Mucosa of descending colon (tissue), 3 donors: ENCODE measurements at regions not wholly inside any gene's neighbourhood (a gene's known extent, or its start where the extent isn't known, plus 50 kb on each side); places are given as distances from the start of the nearest gene placed in this dataset.
"Not testable (repeated sequence)": the region's sequence is repeated elsewhere in the genome, so short reads cannot be mapped to it uniquely, and the experiment has no call there.

Experiments
- ATAC-seq: fragments of 200-7000 bp; cut with Tn5 transposase; one replicate; pipeline ENCODE4 v1.9.1; 2020; ENCODE audit warnings: mild to moderate bottlenecking, moderate library complexity
- DNase-seq, 3 donors: peaks; one replicate each; pipeline ENCODE4 v3.0.0-alpha.2; 2020
- H3K36me3 ChIP-seq: fragments of 200-600 bp; one replicate; pipeline ENCODE4 v1.8.0; 2021; ENCODE audit warnings: low read depth, mild to moderate bottlenecking
- H3K4me1 ChIP-seq: fragments of 200-600 bp; one replicate; pipeline ENCODE4 v1.8.0; 2021; ENCODE audit warnings: low read depth, mild to moderate bottlenecking
- H3K4me3 ChIP-seq: fragments of 200-600 bp; one replicate; pipeline ENCODE4 v1.8.0; 2021; ENCODE audit warnings: mild to moderate bottlenecking
- H3K9me3 ChIP-seq: fragments of 200-600 bp; one replicate; pipeline ENCODE4 v1.8.0; 2021; ENCODE audit warnings: mild to moderate bottlenecking
- intact Hi-C, 2 donors: fragments of 100-400 bp; cut with DNase I in 1 of 2; cut with micrococcal nuclease in 1 of 2; formaldehyde crosslinking; loops; one replicate each; pipeline versions ENCODE4 v1.11.0 to v1.11.1; 2022; cut with DNase I, micrococcal nuclease
- TF ChIP-seq, protein P1 (sequence below): fragments of 200-600 bp; IDR thresholded peaks from one replicate; pipeline ENCODE4 v1.8.0; 2022; ENCODE audit warnings: antibody characterized with exemption, mild to moderate bottlenecking
- donor health status: DM: no; HTN: no; CAD: no; lungs with moderate emphysema.
- donor health status: DM: no; HTN: no; CAD: no.
- donor health status: DM: no; HTN: yes; CAD: no.

- no peak for ATAC-seq
- H3K4me3 ChIP-seq, result no peak overlapping the region
- H3K36me3 ChIP-seq, result no peaks in the 10 kb centered on the region
- TF ChIP-seq, protein P1, sequence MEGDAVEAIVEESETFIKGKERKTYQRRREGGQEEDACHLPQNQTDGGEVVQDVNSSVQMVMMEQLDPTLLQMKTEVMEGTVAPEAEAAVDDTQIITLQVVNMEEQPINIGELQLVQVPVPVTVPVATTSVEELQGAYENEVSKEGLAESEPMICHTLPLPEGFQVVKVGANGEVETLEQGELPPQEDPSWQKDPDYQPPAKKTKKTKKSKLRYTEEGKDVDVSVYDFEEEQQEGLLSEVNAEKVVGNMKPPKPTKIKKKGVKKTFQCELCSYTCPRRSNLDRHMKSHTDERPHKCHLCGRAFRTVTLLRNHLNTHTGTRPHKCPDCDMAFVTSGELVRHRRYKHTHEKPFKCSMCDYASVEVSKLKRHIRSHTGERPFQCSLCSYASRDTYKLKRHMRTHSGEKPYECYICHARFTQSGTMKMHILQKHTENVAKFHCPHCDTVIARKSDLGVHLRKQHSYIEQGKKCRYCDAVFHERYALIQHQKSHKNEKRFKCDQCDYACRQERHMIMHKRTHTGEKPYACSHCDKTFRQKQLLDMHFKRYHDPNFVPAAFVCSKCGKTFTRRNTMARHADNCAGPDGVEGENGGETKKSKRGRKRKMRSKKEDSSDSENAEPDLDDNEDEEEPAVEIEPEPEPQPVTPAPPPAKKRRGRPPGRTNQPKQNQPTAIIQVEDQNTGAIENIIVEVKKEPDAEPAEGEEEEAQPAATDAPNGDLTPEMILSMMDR, result no peak
- H3K9me3 ChIP-seq, result no peaks in the 10 kb centered on the region
- intact Hi-C loops, result no loop called here
- H3K4me1 ChIP-seq, result no peaks in the 10 kb centered on the region
- DNase-seq, result no peak
Measured at GRCh38 chr17:70713694-70714093, 544.4 kb downstream of the KCNJ2 start.

DNA sequence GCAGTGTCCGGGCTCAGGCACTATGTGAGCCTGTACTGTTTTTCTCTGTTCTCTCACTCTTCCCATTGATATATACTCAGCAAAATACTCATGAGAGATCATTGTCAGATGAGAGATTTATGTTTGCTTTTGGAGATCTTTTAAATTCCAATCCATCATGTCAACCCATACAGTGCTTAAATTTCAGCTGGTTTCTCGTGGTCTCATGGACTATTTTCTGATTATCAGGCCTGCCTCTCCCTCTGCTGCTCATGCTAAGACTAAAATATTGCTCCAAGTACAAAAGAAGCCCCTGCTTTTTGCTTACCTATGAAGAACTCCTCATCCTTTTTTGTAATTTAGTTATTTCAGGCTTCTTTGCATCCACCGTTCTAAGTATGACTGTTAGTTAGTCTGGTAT lies 547.2 kb downstream of the KCNJ2 start:
- Histone ChIP-seq H3K4me1 (no peaks in the 10 kb centered on the region), H3K36me3 (no peaks in the 10 kb centered on the region), H3K9me3 (no peaks in the 10 kb centered on the region), H3K4me3 (no peak overlapping the region)
- ATAC-seq (no peak), DNase-seq (no peak)
- intact Hi-C loops, result no loop called here
- TF ChIP-seq, protein P1, result no peak

DNA sequence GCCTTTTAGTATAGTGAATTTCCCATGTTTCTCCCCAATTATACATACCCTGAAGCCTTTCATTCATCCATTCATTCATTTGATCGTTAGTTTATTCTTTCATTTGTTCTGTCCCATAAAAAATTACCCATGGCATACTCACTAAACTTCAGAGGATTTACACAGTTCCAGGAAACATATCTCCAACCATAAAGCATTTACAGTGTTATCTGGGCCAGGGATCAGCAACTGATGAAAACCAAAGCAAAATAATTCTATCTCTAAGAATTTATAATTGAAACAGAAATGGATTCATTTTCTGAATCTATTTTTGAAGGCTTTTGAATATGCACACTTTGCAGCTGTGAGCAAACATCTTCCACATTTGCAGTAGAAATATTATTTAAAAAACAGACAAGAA lies 547.7 kb downstream of the KCNJ2 start:
- intact Hi-C loops, result no loop called here
- no peaks in the 10 kb centered on the region for H3K36me3 ChIP-seq
- no peak overlapping the region for H3K4me3 ChIP-seq
- H3K9me3 ChIP-seq, result no peaks in the 10 kb centered on the region
- TF ChIP-seq, protein P1, result no peak
- DNase-seq (no peak), ATAC-seq (no peak)
- no peaks in the 10 kb centered on the region for H3K4me1 ChIP-seq

- ATAC-seq, result no peak
Measured at GRCh38 chr17:70736375-70736957, 567.1 kb downstream of the KCNJ2 start.

DNA sequence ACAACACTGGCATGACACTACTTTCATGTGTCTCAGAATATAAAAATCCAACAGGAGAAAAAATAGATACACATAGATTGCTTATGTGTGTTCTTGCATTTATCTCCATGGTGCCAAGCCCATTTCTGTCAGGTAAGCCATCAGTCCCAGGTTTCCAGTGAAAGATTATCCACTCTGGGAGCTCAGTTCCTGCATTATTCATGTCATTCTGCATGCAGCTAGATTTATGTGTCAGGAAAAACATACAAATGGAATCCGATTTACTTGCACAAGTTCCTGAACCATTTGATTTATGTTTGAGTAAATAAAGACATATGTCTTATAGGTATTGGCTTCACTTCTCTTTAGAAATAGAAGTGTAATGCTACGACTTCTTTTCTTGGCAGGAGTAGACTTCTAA lies 569.7 kb downstream of the KCNJ2 start:
- no peaks in the 10 kb centered on the region for H3K4me1 ChIP-seq
- H3K4me3 ChIP-seq, result no peak overlapping the region
- ATAC-seq, result no peak
- no peak for DNase-seq
- no peaks in the 10 kb centered on the region for H3K9me3 ChIP-seq
- TF ChIP-seq, protein P1, result no peak
- no peaks in the 10 kb centered on the region for H3K36me3 ChIP-seq
- intact Hi-C loops, result no loop called here

More at GRCh38 chr17:70736375-70736957, 567.1 kb downstream of the KCNJ2 start:
- Histone ChIP-seq H3K9me3 (no peaks in the 10 kb centered on the region), H3K4me3 (no peak overlapping the region), H3K4me1 (no peaks in the 10 kb centered on the region), H3K36me3 (no peaks in the 10 kb centered on the region)
- intact Hi-C loops, result no loop called here
- DNase-seq, result no peak
- TF ChIP-seq, protein P1, result no peak

- ATAC-seq, H3K36me3 ChIP-seq, DNase-seq, intact Hi-C loops, H3K9me3 ChIP-seq, H3K4me1 ChIP-seq, H3K4me3 ChIP-seq: not testable (repeated sequence)
Measured at GRCh38 chr17:70746574-70746973, 577.2 kb downstream of the KCNJ2 start.
